Naive thymus-derived CD4-positive, alpha-beta T cell (primary cell): ENCODE measurements at regions not wholly inside any gene's neighbourhood (a gene's known extent, or its start where the extent isn't known, plus 50 kb on each side); places are given as distances from the start of the nearest gene placed in this dataset.

Experiments
- ATAC-seq: fragments of 150-1000 bp; cut with Tn5 transposase; 2 replicates; pipeline ENCODE4 v1.10.0; 2021; ENCODE audit warnings: mild to moderate bottlenecking, moderate library complexity
- CTCF ChIA-PET: fragments of 350-600 bp; sonication (Branson Sonifier 250); formaldehyde crosslinking; loops from one replicate; lab custom pipeline; 2021; ENCODE audit warnings: antibody characterized with exemption; lab: Charles Lee
- POLR2A ChIA-PET: fragments of 350-600 bp; sonication (Branson Sonifier 250); formaldehyde crosslinking; loops from one replicate; lab custom pipeline; 2021; ENCODE audit warnings: antibody characterized with exemption, inconsistent platforms; lab: Charles Lee
- DNase-seq, 9 donors: peaks; one replicate each; pipeline versions ENCODE4 v3.0.0 to v3.0.0-alpha.2; 2020 to 2022; ENCODE audit warnings: mixed read lengths in 1 of 9
- H3K27ac ChIP-seq: one replicate; pipeline ENCODE4 v1.7.0; 2013; ENCODE audit warnings: mild to moderate bottlenecking, low read depth, low read length, moderate library complexity
- H3K27me3 ChIP-seq, 2 donors: one replicate each; pipeline ENCODE4 v1.7.0; 2013; ENCODE audit warnings: low read length in 2 of 2, mild to moderate bottlenecking in 2 of 2, moderate library complexity in 2 of 2; ENCODE audit not compliant: control insufficient read depth in 2 of 2, insufficient read depth in 2 of 2
- H3K36me3 ChIP-seq, 3 experiments: 1 replicate in 2 of 3; 2 replicates in 1 of 3; pipeline ENCODE4 v1.7.0; 2013; ENCODE audit warnings: low read length in 3 of 3, mild to moderate bottlenecking in 3 of 3, moderate library complexity in 1 of 3; ENCODE audit not compliant: insufficient read depth in 3 of 3, control insufficient read depth in 2 of 3
- H3K4me1 ChIP-seq, 2 donors: one replicate each; pipeline ENCODE4 v1.7.0; 2013; ENCODE audit warnings: low read length in 2 of 2, mild to moderate bottlenecking in 2 of 2, moderate library complexity in 1 of 2; ENCODE audit not compliant: control insufficient read depth in 2 of 2, insufficient read depth in 2 of 2
- H3K4me3 ChIP-seq: 2 replicates; pipeline ENCODE4 v1.7.0; 2013; ENCODE audit warnings: mild to moderate bottlenecking, low read length
- H3K9me3 ChIP-seq, 3 experiments: 1 replicate in 2 of 3; 2 replicates in 1 of 3; pipeline ENCODE4 v1.7.0; 2013; ENCODE audit warnings: low read length in 3 of 3; ENCODE audit not compliant: control insufficient read depth in 2 of 3
- H3K27ac Mint-ChIP-seq, 9 donors: one replicate each; pipeline ENCODE4 v1.8.0; 2020 to 2022; ENCODE audit warnings: mixed read lengths in 9 of 9, mild to moderate bottlenecking in 8 of 9, moderate library complexity in 5 of 9, inconsistent platforms in 2 of 9
- H3K27me3 Mint-ChIP-seq, 5 donors: one replicate each; pipeline ENCODE4 v1.8.0; 2021 to 2022; ENCODE audit warnings: mixed read lengths in 5 of 5, mild to moderate bottlenecking in 1 of 5
- H3K36me3 Mint-ChIP-seq, 5 donors: one replicate each; pipeline ENCODE4 v1.8.0; 2020 to 2022; ENCODE audit warnings: mixed read lengths in 5 of 5, mild to moderate bottlenecking in 3 of 5, inconsistent platforms in 1 of 5
- H3K4me1 Mint-ChIP-seq, 7 donors: one replicate each; pipeline ENCODE4 v1.8.0; 2020 to 2022; ENCODE audit warnings: mixed read lengths in 7 of 7, mild to moderate bottlenecking in 3 of 7, inconsistent platforms in 1 of 7
- H3K4me3 Mint-ChIP-seq, 10 donors: one replicate each; pipeline ENCODE4 v1.8.0; 2020 to 2022; ENCODE audit warnings: mild to moderate bottlenecking in 10 of 10, mixed read lengths in 10 of 10, moderate library complexity in 6 of 10, inconsistent platforms in 2 of 10
- H3K9me3 Mint-ChIP-seq, 11 donors: one replicate each; pipeline ENCODE4 v1.8.0; 2020 to 2022; ENCODE audit warnings: mixed read lengths in 11 of 11, mild to moderate bottlenecking in 4 of 11, inconsistent platforms in 1 of 11, moderate library complexity in 1 of 11
- intact Hi-C, 2 donors: fragments of 100-400 bp; cut with micrococcal nuclease; formaldehyde crosslinking; loops; one replicate each; pipeline ENCODE4 v1.15.1; 2023

GRCh38 chr12:114747012-114747858 lies 63.3 kb upstream of the TBX3 start:
- H3K27me3 ChIP-seq, result no peaks in the 10 kb centered on the region
- H3K27ac ChIP-seq, result no peak overlapping the region
- Mint-ChIP-seq H3K4me1 (peaks cover 0 to 4% (median 0%) of the 10 kb centered on the region in 7 donors), H3K27me3 (peaks cover 0 to 11% (median 2%) of the 10 kb centered on the region in 5 donors), H3K36me3 (no peaks in the 10 kb centered on the region), H3K27ac (no peak overlapping the region), H3K9me3 (peaks cover 0 to 8% (median 0%) of the 10 kb centered on the region in 11 donors), H3K4me3 (no peak overlapping the region)
- ATAC-seq, result no peak
- no peaks in the 10 kb centered on the region for H3K36me3 ChIP-seq
- POLR2A ChIA-PET, result no interaction called here
- no peak overlapping the region for H3K4me3 ChIP-seq
- DNase-seq, result no peak
- intact Hi-C loops, result no loop called here
- H3K4me1 ChIP-seq, result no peaks in the 10 kb centered on the region
- H3K9me3 ChIP-seq, result no peaks in the 10 kb centered on the region
- CTCF ChIA-PET, result interaction anchor here (0.6 kb wide), 1 partner anchor 489 kb away, joined by 3 read pairs; no protein-coding TSS in a partner anchor

GRCh38 chr12:114746297-114747011 lies 62.5 kb upstream of the TBX3 start:
- no peak for ATAC-seq
- Histone ChIP-seq H3K36me3 (no peaks in the 10 kb centered on the region), H3K27ac (no peak overlapping the region), H3K27me3 (no peaks in the 10 kb centered on the region), H3K4me1 (no peaks in the 10 kb centered on the region), H3K4me3 (no peak overlapping the region), H3K9me3 (no peaks in the 10 kb centered on the region)
- no peak overlapping the region for H3K4me3 Mint-ChIP-seq
- intact Hi-C loops, result no loop called here
- H3K4me1 Mint-ChIP-seq, result peaks cover 0 to 4% (median 0%) of the 10 kb centered on the region in 7 donors
- ChIA-PET CTCF (interaction anchor here (0.6 kb wide), 1 partner anchor 490 kb away, joined by 3 read pairs; no protein-coding TSS in a partner anchor), POLR2A (no interaction called here)
- H3K9me3 Mint-ChIP-seq, result peaks cover 0 to 6% (median 0%) of the 10 kb centered on the region in 11 donors
- H3K36me3 Mint-ChIP-seq, result no peaks in the 10 kb centered on the region
- DNase-seq, result no peak
- H3K27ac Mint-ChIP-seq, result no peak overlapping the region
- H3K27me3 Mint-ChIP-seq, result peaks cover 0 to 16% (median 2%) of the 10 kb centered on the region in 5 donors

- peaks cover 0 to 6% (median 1%) of the 10 kb centered on the region in 11 donors for H3K9me3 Mint-ChIP-seq
- no peaks in the 10 kb centered on the region for H3K36me3 Mint-ChIP-seq
- no peak for DNase-seq
Observed at GRCh38 chr12:114744691-114745090, 60.7 kb upstream of the TBX3 start.

GRCh38 chr12:114744285-114744684 lies 60.3 kb upstream of the TBX3 start:
- Mint-ChIP-seq H3K27me3 (peaks cover 0 to 11% (median 4%) of the 10 kb centered on the region in 5 donors), H3K4me3 (no peak overlapping the region), H3K9me3 (peaks cover 0 to 6% (median 1%) of the 10 kb centered on the region in 11 donors), H3K27ac (no peak overlapping the region), H3K36me3 (no peaks in the 10 kb centered on the region), H3K4me1 (peaks cover 0 to 4% (median 0%) of the 10 kb centered on the region in 7 donors)
- intact Hi-C loops, result no loop called here
- POLR2A ChIA-PET, result no interaction called here
- Histone ChIP-seq H3K36me3 (no peaks in the 10 kb centered on the region), H3K27ac (no peak overlapping the region), H3K27me3 (no peaks in the 10 kb centered on the region), H3K4me3 (no peak overlapping the region), H3K4me1 (no peaks in the 10 kb centered on the region), H3K9me3 (no peaks in the 10 kb centered on the region)
- DNase-seq (no peak), ATAC-seq (no peak)
- CTCF ChIA-PET, result no interaction called here

More at GRCh38 chr12:114744691-114745090, 60.7 kb upstream of the TBX3 start:
- peaks cover 0 to 4% (median 0%) of the 10 kb centered on the region in 7 donors for H3K4me1 Mint-ChIP-seq
- Histone ChIP-seq H3K4me1 (no peaks in the 10 kb centered on the region), H3K36me3 (no peaks in the 10 kb centered on the region), H3K9me3 (no peaks in the 10 kb centered on the region), H3K27ac (no peak overlapping the region), H3K4me3 (no peak overlapping the region), H3K27me3 (no peaks in the 10 kb centered on the region)
- H3K27me3 Mint-ChIP-seq, result peaks cover 0 to 15% (median 2%) of the 10 kb centered on the region in 5 donors
- ChIA-PET CTCF (no interaction called here), POLR2A (no interaction called here)
- intact Hi-C loops, result no loop called here
- no peak for ATAC-seq
- no peak overlapping the region for H3K27ac Mint-ChIP-seq
- H3K4me3 Mint-ChIP-seq, result no peak overlapping the region

GRCh38 chr12:114743799-114744198 lies 59.8 kb upstream of the TBX3 start:
- H3K4me3 Mint-ChIP-seq, result no peak overlapping the region
- ChIA-PET CTCF (no interaction called here), POLR2A (no interaction called here)
- Histone ChIP-seq H3K4me3 (no peak overlapping the region), H3K9me3 (no peaks in the 10 kb centered on the region), H3K27ac (no peak overlapping the region), H3K4me1 (no peaks in the 10 kb centered on the region), H3K36me3 (no peaks in the 10 kb centered on the region), H3K27me3 (no peaks in the 10 kb centered on the region)
- peaks cover 0 to 13% (median 4%) of the 10 kb centered on the region in 5 donors for H3K27me3 Mint-ChIP-seq
- no peak for ATAC-seq
- H3K36me3 Mint-ChIP-seq, result no peaks in the 10 kb centered on the region
- intact Hi-C loops, result no loop called here
- H3K9me3 Mint-ChIP-seq, result peaks cover 0 to 6% (median 1%) of the 10 kb centered on the region in 11 donors
- DNase-seq, result no peak
- H3K27ac Mint-ChIP-seq, result no peak overlapping the region
- peaks cover 0 to 4% (median 0%) of the 10 kb centered on the region in 7 donors for H3K4me1 Mint-ChIP-seq

GRCh38 chr12:114743289-114743688 lies 59.3 kb upstream of the TBX3 start:
- intact Hi-C loops, result no loop called here
- no peak overlapping the region for H3K4me3 ChIP-seq
- peaks cover 0 to 6% (median 1%) of the 10 kb centered on the region in 11 donors for H3K9me3 Mint-ChIP-seq
- no peak overlapping the region for H3K27ac ChIP-seq
- peaks cover 0 to 4% (median 0%) of the 10 kb centered on the region in 7 donors for H3K4me1 Mint-ChIP-seq
- H3K36me3 ChIP-seq, result no peaks in the 10 kb centered on the region
- DNase-seq, result no peak
- POLR2A ChIA-PET, result no interaction called here
- no peak for ATAC-seq
- no peaks in the 10 kb centered on the region for H3K36me3 Mint-ChIP-seq
- no peaks in the 10 kb centered on the region for H3K27me3 ChIP-seq
- no peak overlapping the region for H3K27ac Mint-ChIP-seq
- no peaks in the 10 kb centered on the region for H3K4me1 ChIP-seq
- no peak overlapping the region for H3K4me3 Mint-ChIP-seq
- peaks cover 0 to 15% (median 4%) of the 10 kb centered on the region in 5 donors for H3K27me3 Mint-ChIP-seq
- no peaks in the 10 kb centered on the region for H3K9me3 ChIP-seq
- CTCF ChIA-PET, result no interaction called here
